Hepatocyte (in vitro differentiated cells): ENCODE measurements at regions not wholly inside any gene's neighbourhood (a gene's known extent, or its start where the extent isn't known, plus 50 kb on each side); places are given as distances from the start of the nearest gene placed in this dataset.

ENCODE experiments used
- DNase-seq: peaks from one replicate; pipeline ENCODE4 v3.0.0-alpha.2; 2016; ENCODE audit warnings: low spot score
- H2AFZ ChIP-seq: fragments of 200-600 bp; sonication (generic); 2 replicates; pipeline ENCODE4 v1.6.0; 2016; ENCODE audit warnings: antibody characterized with exemption, mild to moderate bottlenecking
- H3K27ac ChIP-seq: fragments of 200-600 bp; sonication (generic); 2 replicates; pipeline ENCODE4 v1.5.1; 2016; ENCODE audit warnings: mild to moderate bottlenecking
- H3K27me3 ChIP-seq: fragments of 200-600 bp; sonication (generic); 2 replicates; pipeline ENCODE4 v1.6.1; 2016
- H3K36me3 ChIP-seq: fragments of 200-600 bp; sonication (generic); replicated peaks from 2 replicates; pipeline ENCODE4 v1.5.1; 2016; ENCODE audit warnings: low read depth; ENCODE audit not compliant: insufficient read depth
- H3K4me1 ChIP-seq: fragments of 200-600 bp; sonication (generic); 2 replicates; pipeline ENCODE4 v1.5.1; 2016; ENCODE audit warnings: mild to moderate bottlenecking, moderate library complexity; ENCODE audit not compliant: insufficient read depth
- H3K4me2 ChIP-seq: fragments of 200-600 bp; sonication (generic); 2 replicates; pipeline ENCODE4 v1.6.0; 2016
- H3K4me3 ChIP-seq: fragments of 200-600 bp; sonication (generic); 2 replicates; pipeline ENCODE4 v1.5.1; 2016; ENCODE audit warnings: mild to moderate bottlenecking
- H3K79me2 ChIP-seq: fragments of 200-600 bp; sonication (generic); 2 replicates; pipeline ENCODE4 v1.6.0; 2017; ENCODE audit warnings: mild to moderate bottlenecking
- H3K9me2 ChIP-seq: fragments of 200-600 bp; sonication (generic); replicated peaks from 2 replicates; pipeline ENCODE4 v1.6.0; 2017; ENCODE audit warnings: mild to moderate bottlenecking; ENCODE audit not compliant: insufficient read depth
- H3K9me3 ChIP-seq: fragments of 200-600 bp; sonication (generic); 2 replicates; pipeline ENCODE4 v1.5.1; 2016; ENCODE audit warnings: low read depth, mild to moderate bottlenecking
- H4K20me1 ChIP-seq: fragments of 200-600 bp; sonication (generic); 2 replicates; pipeline ENCODE4 v1.6.0; 2016; ENCODE audit warnings: mild to moderate bottlenecking; ENCODE audit not compliant: insufficient read depth, poor library complexity, severe bottlenecking
- EZH2 ChIP-seq: fragments of 200-600 bp; sonication (generic); IDR thresholded peaks from 2 replicates; pipeline ENCODE4 v1.6.1; 2016; ENCODE audit warnings: antibody characterized with exemption, mild to moderate bottlenecking, borderline replicate concordance
- EZH2phosphoT487 ChIP-seq: fragments of 200-600 bp; sonication (generic); IDR thresholded peaks from one replicate; pipeline ENCODE4 v1.6.1; 2018; ENCODE audit warnings: antibody characterized with exemption, mild to moderate bottlenecking, low read depth, moderate library complexity; ENCODE audit not compliant: unreplicated experiment, severe bottlenecking
- WGBS: methylation state at CpG from one replicate; pipeline ENCODE4 v1.1.6; 2016; ENCODE audit warnings: low lambda C conversion rate; ENCODE audit errors: missing lambda C conversion rate; 5-methylcytosine and 5-hydroxymethylcytosine counted together
- TF ChIP-seq, protein P1 (sequence below): fragments of 200-600 bp; sonication (generic); IDR thresholded peaks from 2 replicates; pipeline ENCODE4 v1.5.1; 2016; ENCODE audit warnings: antibody characterized with exemption, mild to moderate bottlenecking; ENCODE audit not compliant: poor library complexity

DNA sequence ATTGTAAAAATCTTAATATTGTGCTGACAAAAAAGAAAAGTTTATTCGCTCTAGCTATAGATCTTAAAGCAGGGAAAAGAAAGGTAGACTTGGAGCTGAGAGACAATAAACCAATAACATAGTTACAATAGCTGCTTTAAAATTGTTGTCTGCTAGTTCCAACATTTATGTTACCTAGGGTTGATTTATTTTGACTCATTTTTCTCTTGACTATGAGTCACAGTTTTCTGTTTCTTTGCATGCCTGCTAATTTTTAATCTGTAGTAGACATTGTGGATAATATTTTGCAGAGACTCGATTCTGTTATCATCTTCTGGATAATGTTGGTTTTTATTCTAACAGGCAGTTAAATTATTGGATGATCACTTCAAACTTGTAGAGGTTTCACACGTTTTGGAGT lies 83.1 kb upstream of the TRPC6 start:
- no peak overlapping the region for H2AFZ ChIP-seq
- no peak overlapping the region for H3K27ac ChIP-seq
- no peak for TF ChIP-seq EZH2
- TF ChIP-seq EZH2phosphoT487, result no peak
- TF ChIP-seq, protein P1, sequence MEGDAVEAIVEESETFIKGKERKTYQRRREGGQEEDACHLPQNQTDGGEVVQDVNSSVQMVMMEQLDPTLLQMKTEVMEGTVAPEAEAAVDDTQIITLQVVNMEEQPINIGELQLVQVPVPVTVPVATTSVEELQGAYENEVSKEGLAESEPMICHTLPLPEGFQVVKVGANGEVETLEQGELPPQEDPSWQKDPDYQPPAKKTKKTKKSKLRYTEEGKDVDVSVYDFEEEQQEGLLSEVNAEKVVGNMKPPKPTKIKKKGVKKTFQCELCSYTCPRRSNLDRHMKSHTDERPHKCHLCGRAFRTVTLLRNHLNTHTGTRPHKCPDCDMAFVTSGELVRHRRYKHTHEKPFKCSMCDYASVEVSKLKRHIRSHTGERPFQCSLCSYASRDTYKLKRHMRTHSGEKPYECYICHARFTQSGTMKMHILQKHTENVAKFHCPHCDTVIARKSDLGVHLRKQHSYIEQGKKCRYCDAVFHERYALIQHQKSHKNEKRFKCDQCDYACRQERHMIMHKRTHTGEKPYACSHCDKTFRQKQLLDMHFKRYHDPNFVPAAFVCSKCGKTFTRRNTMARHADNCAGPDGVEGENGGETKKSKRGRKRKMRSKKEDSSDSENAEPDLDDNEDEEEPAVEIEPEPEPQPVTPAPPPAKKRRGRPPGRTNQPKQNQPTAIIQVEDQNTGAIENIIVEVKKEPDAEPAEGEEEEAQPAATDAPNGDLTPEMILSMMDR, result no peak
- no peak for DNase-seq
- H3K4me3 ChIP-seq, result no peak overlapping the region
- H3K4me2 ChIP-seq, result no peak overlapping the region
- H3K9me2 ChIP-seq, result no peaks in the 10 kb centered on the region
- no peaks in the 10 kb centered on the region for H3K9me3 ChIP-seq
- no peaks in the 10 kb centered on the region for H4K20me1 ChIP-seq
- 74% methylated on average over 3 of the region's 3 CpGs for WGBS
- H3K27me3 ChIP-seq, result no peaks in the 10 kb centered on the region
- no peaks in the 10 kb centered on the region for H3K36me3 ChIP-seq
- no peaks in the 10 kb centered on the region for H3K79me2 ChIP-seq
- H3K4me1 ChIP-seq, result no peaks in the 10 kb centered on the region

- Histone ChIP-seq H3K4me3 (no peak overlapping the region), H2AFZ (no peak overlapping the region), H3K27me3 (no peaks in the 10 kb centered on the region), H3K36me3 (no peaks in the 10 kb centered on the region), H3K4me1 (no peaks in the 10 kb centered on the region), H3K79me2 (no peaks in the 10 kb centered on the region), H3K27ac (no peak overlapping the region), H3K9me2 (no peaks in the 10 kb centered on the region), H3K9me3 (no peaks in the 10 kb centered on the region), H3K4me2 (no peak overlapping the region), H4K20me1 (no peaks in the 10 kb centered on the region)
- 100% methylated on average over 1 of the region's 1 CpG for WGBS
- no peak for DNase-seq
- TF ChIP-seq EZH2phosphoT487 (no peak), EZH2 (no peak)
- TF ChIP-seq, protein P1, result no peak
These were observed 77.8 kb upstream of the TRPC6 start for GRCh38 chr11:101661559-101661958.
